ENCODE measurements at regions not wholly inside any gene's neighbourhood (a gene's known extent, or its start where the extent isn't known, plus 50 kb on each side); places are given as distances from the start of the nearest gene placed in this dataset.

- no peak for DNase-seq
Observed at GRCh38 chr18:21162786-21163185, 51.2 kb upstream of the ROCK1 start.

- peak; percentile 92 for DNase-seq
Observed at GRCh38 chr18:21163647-21164547, 52.3 kb upstream of the ROCK1 start.

GRCh38 chr18:21164548-21165095 lies 53.0 kb upstream of the ROCK1 start:
- no peak for DNase-seq

GRCh38 chr18:21167641-21168377 lies 56.2 kb upstream of the ROCK1 start:
- no peak for DNase-seq

- DNase-seq, result no peak
Observed at GRCh38 chr18:21168880-21169279, 57.3 kb upstream of the ROCK1 start.

- DNase-seq, result no peak
Observed at GRCh38 chr18:21177822-21178221, 64.2 kb upstream of the GREB1L start.

- peak; percentile 65 for DNase-seq
Observed at GRCh38 chr18:21179590-21180220, 62.3 kb upstream of the GREB1L start.

- DNase-seq, result no peak
Observed at GRCh38 chr18:21180588-21180987, 61.4 kb upstream of the GREB1L start.

GRCh38 chr18:21181766-21182165 lies 60.3 kb upstream of the GREB1L start:
- DNase-seq, result no peak

- DNase-seq, result no peak
Observed at GRCh38 chr18:21183670-21184069, 58.4 kb upstream of the GREB1L start.

GRCh38 chr18:21184396-21184996 lies 57.5 kb upstream of the GREB1L start:
- no peak for DNase-seq

GRCh38 chr18:21187886-21188285 lies 54.1 kb upstream of the GREB1L start:
- no peak for DNase-seq

GRCh38 chr18:21191596-21192307 lies 50.3 kb upstream of the GREB1L start:
- peak; percentile 45 for DNase-seq

Measured in fibroblast of skin of right quadriceps (primary cell).